Stomach (tissue), 4 donors: ENCODE measurements at regions not wholly inside any gene's neighbourhood (a gene's known extent, or its start where the extent isn't known, plus 50 kb on each side); places are given as distances from the start of the nearest gene placed in this dataset.

Experiments used
- CTCF ChIP-seq, 7 experiments: fragments of 450-650 bp in 4 of 7; fragments of 200-600 bp in 3 of 7; sonication (generic) in 3 of 7; IDR thresholded peaks; one replicate each; pipeline ENCODE4 v1.5.1; 2016 to 2019; ENCODE audit warnings: antibody characterized with exemption in 7 of 7, control low read depth in 2 of 7, mild to moderate bottlenecking in 1 of 7
- EP300 ChIP-seq: sonication (generic); formaldehyde crosslinking; IDR thresholded peaks from one replicate; pipeline ENCODE4 v1.6.1; 2017; ENCODE audit warnings: antibody characterized with exemption
- POLR2A ChIP-seq, 4 donors: fragments of 450-650 bp; IDR thresholded peaks; one replicate each; pipeline ENCODE4 v1.6.1; 2016; ENCODE audit warnings: antibody characterized with exemption in 4 of 4, control low read depth in 2 of 4, mild to moderate bottlenecking in 1 of 4, moderate library complexity in 1 of 4
- POLR2AphosphoS5 ChIP-seq, 3 donors: sonication (generic); formaldehyde crosslinking; IDR thresholded peaks; one replicate each; pipeline ENCODE4 v1.6.1; 2016; ENCODE audit warnings: antibody characterized with exemption in 3 of 3

DNA sequence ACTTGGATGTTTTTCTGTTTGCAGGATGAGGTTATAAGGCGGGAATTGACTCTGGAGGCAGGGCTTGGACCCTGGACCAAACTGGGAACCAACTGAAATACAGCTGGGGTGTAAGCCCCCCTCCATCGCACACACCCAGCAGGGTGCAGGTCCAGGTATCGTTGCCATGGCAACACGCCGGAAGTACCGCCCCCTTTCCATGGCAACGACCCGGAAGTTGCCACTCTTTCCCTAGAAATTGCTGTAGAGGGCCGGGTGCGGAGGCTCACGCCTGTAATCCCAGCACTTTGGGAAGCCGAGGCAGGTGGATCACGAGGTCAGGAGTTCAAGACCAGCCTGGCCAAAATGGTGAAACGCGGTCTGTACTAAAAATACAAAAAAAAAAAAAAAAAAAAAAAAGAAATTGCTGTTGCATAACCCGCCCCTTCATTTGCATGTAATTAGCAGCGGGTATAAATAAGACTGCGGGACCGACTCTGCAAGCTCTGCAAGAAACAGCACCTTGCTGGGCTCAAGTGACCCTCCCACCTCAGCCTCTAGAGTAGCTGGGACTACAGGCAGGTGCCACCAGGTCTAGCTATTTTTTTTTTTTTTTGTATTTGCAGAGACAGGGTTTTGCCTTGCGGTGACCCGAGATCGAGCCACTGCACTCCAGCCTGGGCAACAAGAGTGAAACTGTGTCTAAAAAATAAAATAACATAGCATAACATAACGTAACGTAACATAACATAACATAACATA is 139.6 kb downstream of the CRLF2 start:
- no peak for TF ChIP-seq CTCF (IDR thresholded peaks at IDR 0.05)
- no peak for TF ChIP-seq POLR2A (IDR thresholded peaks at IDR 0.05)
- TF ChIP-seq POLR2AphosphoS5 (IDR thresholded peaks at IDR 0.05) = no peak
- TF ChIP-seq EP300 = no peak
